HCT116 (cell line): ENCODE measurements at regions not wholly inside any gene's neighbourhood (a gene's known extent, or its start where the extent isn't known, plus 50 kb on each side); places are given as distances from the start of the nearest gene placed in this dataset.

Experiments
- ATAC-seq: fragments of 200-7000 bp; cut with Tn5 transposase; 2 replicates; pipeline ENCODE4 v1.9.1; 2020; ENCODE audit warnings: mild to moderate bottlenecking, moderate library complexity
- BruUV-seq: library from RNA; stranded (reverse); fragments of 400-500 nt; replicated peaks from 2 replicates; lab custom pipeline; 2021; lab: Mats Ljungman, UMichigan
- CTCF ChIA-PET: fragments of 300-600 bp; sonication (Branson Sonifier 250); formaldehyde crosslinking; loops from one replicate; lab custom pipeline; 2021; ENCODE audit warnings: antibody characterized with exemption; lab: Charles Lee
- POLR2A ChIA-PET: fragments of 300-600, 350-600 bp; sonication (Branson Sonifier 250); formaldehyde crosslinking; loops from one replicate; lab custom pipeline; 2021; ENCODE audit warnings: antibody characterized with exemption; lab: Charles Lee
- RAD21 ChIA-PET, 2 experiments: fragments of 300-600 bp; sonication (Branson Sonifier 250); formaldehyde crosslinking; loops; one replicate each; lab custom pipeline; 2023; ENCODE audit warnings: low total read pairs in 2 of 2; ENCODE audit not compliant: uncharacterized antibody in 2 of 2, unreplicated experiment in 2 of 2, low non-redundant PET in 1 of 2; lab: Charles Lee
- DNase-seq: peaks from one replicate; pipeline ENCODE4 v3.0.0-alpha.2; 2010; ENCODE audit warnings: low read depth, low spot score
- H2AFZ ChIP-seq: fragments of 200-600 bp; shearing (Covaris generic), sonication (generic); 2 replicates; pipeline ENCODE4 v1.6.1; 2017; ENCODE audit warnings: low read depth, mixed run types, mixed read lengths, antibody characterized with exemption, low read length; ENCODE audit not compliant: poor library complexity, severe bottlenecking
- H3K27ac ChIP-seq: 2 replicates; pipeline ENCODE4 v1.5.1; 2012; ENCODE audit warnings: low read depth, low read length
- H3K27me3 ChIP-seq: fragments of 200-600 bp; sonication (generic); 2 replicates; pipeline ENCODE4 v1.6.1; 2016; ENCODE audit warnings: mixed run types, low read length, mixed read lengths; ENCODE audit not compliant: insufficient read depth
- H3K36me3 ChIP-seq, 2 experiments: fragments of 200-500 bp in 1 of 2; fragments of 200-600 bp in 1 of 2; sonication (Bioruptor generic) in 1 of 2; sonication (generic) in 1 of 2; 2 replicates each; pipeline versions ENCODE4 v1.5.1 to v1.6.1; 2014 to 2016; ENCODE audit warnings: low read length in 2 of 2, inconsistent platforms in 1 of 2, mixed read lengths in 1 of 2, mixed run types in 1 of 2; ENCODE audit not compliant: insufficient read depth in 2 of 2, control insufficient read depth in 1 of 2
- H3K4me1 ChIP-seq, 2 experiments: fragments of 200-600 bp in 1 of 2; sonication (generic) in 1 of 2; 2 replicates each; pipeline versions ENCODE4 v1.5.1 to v1.6.1; 2012 to 2017; ENCODE audit warnings: low read length in 2 of 2, inconsistent platforms in 1 of 2, mild to moderate bottlenecking in 1 of 2, mixed read lengths in 1 of 2, mixed run types in 1 of 2, moderate library complexity in 1 of 2; ENCODE audit not compliant: insufficient read depth in 2 of 2, control insufficient read depth in 1 of 2
- H3K4me2 ChIP-seq: fragments of 200-600 bp; sonication (generic); 2 replicates; pipeline ENCODE4 v1.6.1; 2017; ENCODE audit warnings: mixed run types, low read length, mixed read lengths
- H3K4me3 ChIP-seq, 2 experiments: fragments of 200-600 bp in 1 of 2; sonication (generic) in 1 of 2; replicated peaks in 1 of 2; 2 replicates each; pipeline ENCODE4 v1.5.1; 2011 to 2016; ENCODE audit warnings: low read length in 2 of 2, control low read depth in 1 of 2, low read depth in 1 of 2, mild to moderate bottlenecking in 1 of 2, mixed read lengths in 1 of 2, mixed run types in 1 of 2
- H3K79me2 ChIP-seq: fragments of 200-600 bp; sonication (generic); 2 replicates; pipeline ENCODE4 v1.6.1; 2017; ENCODE audit warnings: mild to moderate bottlenecking, mixed run types, low read length, moderate library complexity, mixed read lengths; ENCODE audit not compliant: insufficient read depth
- H3K9ac ChIP-seq: fragments of 200-600 bp; sonication (generic); 2 replicates; pipeline ENCODE4 v1.6.1; 2016; ENCODE audit warnings: low read length, mixed read lengths
- H3K9me2 ChIP-seq: fragments of 200-600 bp; sonication (generic), shearing (Covaris generic); 2 replicates; pipeline ENCODE4 v1.6.1; 2017; ENCODE audit warnings: mixed run types, mild to moderate bottlenecking, moderate library complexity; ENCODE audit not compliant: insufficient read depth
- H3K9me3 ChIP-seq, 2 experiments: fragments of 200-500 bp in 1 of 2; fragments of 200-600 bp in 1 of 2; sonication (Bioruptor generic) in 1 of 2; sonication (generic) in 1 of 2; 2 replicates each; pipeline ENCODE4 v1.6.1; 2014 to 2017; ENCODE audit warnings: low read length in 2 of 2, mixed read lengths in 2 of 2, inconsistent platforms in 1 of 2, low read depth in 1 of 2, mild to moderate bottlenecking in 1 of 2, mixed run types in 1 of 2, moderate library complexity in 1 of 2; ENCODE audit not compliant: control insufficient read depth in 1 of 2, insufficient read depth in 1 of 2
- H4K20me1 ChIP-seq: fragments of 200-600 bp; sonication (generic), shearing (Covaris generic); 2 replicates; pipeline ENCODE4 v1.6.1; 2017; ENCODE audit warnings: mixed run types, mild to moderate bottlenecking, moderate library complexity; ENCODE audit not compliant: insufficient read depth
- CEBPB ChIP-seq: IDR thresholded peaks from 2 replicates; pipeline ENCODE4 v1.6.1; 2012; ENCODE audit warnings: low read depth
- POLR2A ChIP-seq: IDR thresholded peaks from 2 replicates; pipeline ENCODE4 v1.7.0; 2011; ENCODE audit warnings: borderline replicate concordance; ENCODE audit not compliant: insufficient read depth, insufficient read length; ENCODE audit errors: extremely low read depth
- POLR2AphosphoS5 ChIP-seq: IDR thresholded peaks from 2 replicates; pipeline ENCODE4 v1.6.1; 2011; ENCODE audit warnings: mild to moderate bottlenecking, low read depth, low read length, moderate library complexity
- REST ChIP-seq: IDR thresholded peaks from 2 replicates; pipeline ENCODE4 v1.6.1; 2012; ENCODE audit warnings: low read depth
- SIN3A ChIP-seq: IDR thresholded peaks from 2 replicates; pipeline ENCODE4 v1.6.1; 2012; ENCODE audit warnings: low read depth
- TCF7L2 ChIP-seq: IDR thresholded peaks from 2 replicates; pipeline ENCODE4 v1.7.0; 2011; ENCODE audit warnings: borderline replicate concordance, inconsistent platforms; ENCODE audit not compliant: insufficient read depth, insufficient read length; ENCODE audit errors: extremely low read depth
- ZFX ChIP-seq: fragments of 450-650 bp; IDR thresholded peaks from 2 replicates; pipeline ENCODE4 v1.6.1; 2017
- ZNF274 ChIP-seq: fragments of 200-500 bp; sonication (Bioruptor generic); IDR thresholded peaks from 2 replicates; pipeline ENCODE4 v1.6.1; 2014; ENCODE audit warnings: mild to moderate bottlenecking, low read depth, low read length, inconsistent platforms
- intact Hi-C: fragments of 100-400 bp; cut with micrococcal nuclease; formaldehyde crosslinking; loops from 2 replicates; pipeline ENCODE4 v1.10.0; 2022
- TF ChIP-seq, protein P1 (sequence below): IDR thresholded peaks from 2 replicates; pipeline ENCODE4 v1.6.1; 2011; ENCODE audit warnings: mild to moderate bottlenecking, low read length, moderate library complexity; ENCODE audit not compliant: insufficient replicate concordance; ENCODE audit errors: extremely low read depth

DNA sequence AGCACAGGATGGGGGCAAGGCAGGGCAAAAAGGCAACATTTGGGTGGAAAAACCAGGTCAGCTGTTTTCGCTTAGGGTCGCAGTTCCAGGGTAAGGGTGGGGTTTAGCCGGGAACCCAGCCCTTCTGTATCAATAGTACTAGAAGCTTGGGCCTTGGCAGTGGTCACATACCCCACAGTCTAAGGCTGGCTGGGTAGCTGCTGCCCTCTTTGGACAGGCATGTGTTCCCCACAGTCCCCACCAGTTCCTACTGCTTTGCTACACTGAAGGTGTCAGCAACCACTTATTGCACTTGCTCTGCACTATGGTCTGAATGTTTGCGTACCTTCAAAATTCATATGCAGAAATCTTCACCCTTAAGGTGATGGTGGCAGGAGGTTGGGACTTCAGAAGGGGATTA lies 349.8 kb downstream of the LTN1 start:
- Histone ChIP-seq H3K36me3 (no peaks in the 10 kb centered on the region), H3K27me3 (no peaks in the 10 kb centered on the region), H3K9me3 (peaks cover 0 to 8% of the 10 kb centered on the region in 2 experiments; a peak in 2 of 4 replicates), H3K9me2 (no peaks in the 10 kb centered on the region), H3K79me2 (no peaks in the 10 kb centered on the region), H3K4me2 (no peak overlapping the region), H2AFZ (no peak overlapping the region), H3K4me3 (no peak overlapping the region), H3K9ac (no peak overlapping the region), H4K20me1 (no peaks in the 10 kb centered on the region), H3K27ac (no peak overlapping the region), H3K4me1 (no peaks in the 10 kb centered on the region)
- BruUV-seq = no TSS peak
- CTCF ChIA-PET = no interaction called here
- DNase-seq = no peak
- RAD21 ChIA-PET = no interaction called here
- no peak for ATAC-seq
- intact Hi-C loops = no loop called here
- TF ChIP-seq POLR2AphosphoS5 (no peak), CEBPB (no peak), REST (no peak), POLR2A (no peak), ZFX (no peak), ZNF274 (no peak), SIN3A (no peak), TCF7L2 (no peak)
- TF ChIP-seq, protein P1, sequence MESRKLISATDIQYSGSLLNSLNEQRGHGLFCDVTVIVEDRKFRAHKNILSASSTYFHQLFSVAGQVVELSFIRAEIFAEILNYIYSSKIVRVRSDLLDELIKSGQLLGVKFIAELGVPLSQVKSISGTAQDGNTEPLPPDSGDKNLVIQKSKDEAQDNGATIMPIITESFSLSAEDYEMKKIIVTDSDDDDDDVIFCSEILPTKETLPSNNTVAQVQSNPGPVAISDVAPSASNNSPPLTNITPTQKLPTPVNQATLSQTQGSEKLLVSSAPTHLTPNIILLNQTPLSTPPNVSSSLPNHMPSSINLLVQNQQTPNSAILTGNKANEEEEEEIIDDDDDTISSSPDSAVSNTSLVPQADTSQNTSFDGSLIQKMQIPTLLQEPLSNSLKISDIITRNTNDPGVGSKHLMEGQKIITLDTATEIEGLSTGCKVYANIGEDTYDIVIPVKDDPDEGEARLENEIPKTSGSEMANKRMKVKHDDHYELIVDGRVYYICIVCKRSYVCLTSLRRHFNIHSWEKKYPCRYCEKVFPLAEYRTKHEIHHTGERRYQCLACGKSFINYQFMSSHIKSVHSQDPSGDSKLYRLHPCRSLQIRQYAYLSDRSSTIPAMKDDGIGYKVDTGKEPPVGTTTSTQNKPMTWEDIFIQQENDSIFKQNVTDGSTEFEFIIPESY = no peak
- POLR2A ChIA-PET = no interaction called here
